Endothelial cell of umbilical vein (primary cell): ENCODE measurements at regions not wholly inside any gene's neighbourhood (a gene's known extent, or its start where the extent isn't known, plus 50 kb on each side); places are given as distances from the start of the nearest gene placed in this dataset.

ENCODE experiments used
- BruUV-seq: library from RNA; stranded (reverse); fragments of 400-500 nt; replicated peaks from 2 replicates; lab custom pipeline; 2021; lab: Mats Ljungman, UMichigan
- CTCF ChIA-PET: fragments of 300-600, 350-600 bp; sonication (Branson Sonifier 250); formaldehyde crosslinking; loops from one replicate; lab custom pipeline; 2021; ENCODE audit warnings: antibody characterized with exemption, inconsistent platforms; lab: Charles Lee
- POLR2A ChIA-PET: fragments of 300-600, 350-600 bp; sonication (Branson Sonifier 250); formaldehyde crosslinking; loops from one replicate; lab custom pipeline; 2021; ENCODE audit warnings: antibody characterized with exemption, inconsistent platforms; lab: Charles Lee
- DNase-seq: peaks from one replicate; pipeline ENCODE4 v3.0.0-alpha.2; 2011; ENCODE audit warnings: low read depth, low spot score
- FAIRE-seq: peaks from 2 replicates; lab custom pipeline; 2011; peaks lifted over from hg19 to GRCh38; lab: Jason Lieb, UNC
- H2AFZ ChIP-seq: 2 replicates; pipeline ENCODE4 v1.6.0; 2012; ENCODE audit warnings: low read depth, low read length, control low read depth, inconsistent platforms
- H3K27ac ChIP-seq: 2 replicates; pipeline ENCODE4 v1.5.1; 2011; ENCODE audit warnings: low read depth, mild to moderate bottlenecking, control low read depth, low read length, moderate library complexity; ENCODE audit not compliant: insufficient read depth
- H3K27me3 ChIP-seq, 2 experiments: 2 replicates each; pipeline versions ENCODE4 v1.6.0 to v1.6.1; 2011; ENCODE audit warnings: low read length in 2 of 2, mixed read lengths in 1 of 2; ENCODE audit not compliant: control insufficient read depth in 2 of 2, insufficient read depth in 2 of 2
- H3K36me3 ChIP-seq, 2 experiments: 2 replicates in 1 of 2; 3 replicates in 1 of 2; pipeline ENCODE4 v1.5.1; 2011; ENCODE audit warnings: low read length in 2 of 2, mild to moderate bottlenecking in 1 of 2, moderate library complexity in 1 of 2; ENCODE audit not compliant: control insufficient read depth in 2 of 2, insufficient read depth in 2 of 2; ENCODE audit errors: extremely low read depth in 1 of 2
- H3K4me1 ChIP-seq: 3 replicates; pipeline ENCODE4 v1.5.1; 2011; ENCODE audit warnings: mild to moderate bottlenecking, low read length; ENCODE audit not compliant: control insufficient read depth, insufficient read depth; ENCODE audit errors: extremely low read depth
- H3K4me2 ChIP-seq: 2 replicates; pipeline ENCODE4 v1.6.1; 2011; ENCODE audit warnings: low read length, control low read depth, mixed read lengths; ENCODE audit not compliant: insufficient read depth
- H3K4me3 ChIP-seq, 3 experiments: fragments of 200-600 bp in 1 of 3; sonication (generic), shearing (Covaris generic) in 1 of 3; replicated peaks in 1 of 3; 2 replicates each; pipeline ENCODE4 v1.5.1; 2011 to 2016; ENCODE audit warnings: control low read depth in 3 of 3, low read length in 3 of 3, mild to moderate bottlenecking in 2 of 3, inconsistent platforms in 1 of 3, low read depth in 1 of 3, moderate library complexity in 1 of 3; ENCODE audit not compliant: insufficient read depth in 1 of 3
- H3K79me2 ChIP-seq: 2 replicates; pipeline ENCODE4 v1.6.0; 2012; ENCODE audit warnings: low read length, inconsistent platforms; ENCODE audit not compliant: control insufficient read depth, insufficient read depth
- H3K9ac ChIP-seq: replicated peaks from 2 replicates; pipeline ENCODE3; 2011; ENCODE audit warnings: low read length, control low read depth; ENCODE audit not compliant: insufficient read depth; ENCODE audit errors: extremely low read depth
- H3K9me1 ChIP-seq: replicated peaks from 3 replicates; pipeline ENCODE4 v1.6.0; 2011; ENCODE audit warnings: mild to moderate bottlenecking, low read length; ENCODE audit not compliant: control insufficient read depth, insufficient read depth; ENCODE audit errors: extremely low read depth
- H3K9me3 ChIP-seq: replicated peaks from 2 replicates; pipeline ENCODE4 v1.5.1; 2012; ENCODE audit warnings: low read length, inconsistent platforms; ENCODE audit not compliant: control insufficient read depth, insufficient read depth
- H4K20me1 ChIP-seq: replicated peaks from 2 replicates; pipeline ENCODE3; 2011; ENCODE audit warnings: mild to moderate bottlenecking, low read length; ENCODE audit not compliant: control insufficient read depth, insufficient read depth; ENCODE audit errors: extremely low read depth
- EZH2 ChIP-seq: IDR thresholded peaks from 2 replicates; pipeline ENCODE4 v1.6.1; 2012; ENCODE audit warnings: borderline replicate concordance, low read depth, mild to moderate bottlenecking, moderate library complexity, low read length, inconsistent platforms; ENCODE audit not compliant: severe bottlenecking
- FOS ChIP-seq: IDR thresholded peaks from 2 replicates; pipeline ENCODE4 v1.6.1; 2011; ENCODE audit warnings: mild to moderate bottlenecking, low read length, moderate library complexity, borderline replicate concordance; ENCODE audit not compliant: insufficient read depth
- GATA2 ChIP-seq: IDR thresholded peaks from 2 replicates; pipeline ENCODE4 v1.7.0; 2011; ENCODE audit warnings: low read depth, mild to moderate bottlenecking, moderate library complexity, mixed read lengths, low read length; ENCODE audit not compliant: insufficient read length, insufficient read depth
- JUN ChIP-seq: IDR thresholded peaks from 2 replicates; pipeline ENCODE4 v1.6.1; 2011; ENCODE audit warnings: borderline replicate concordance, low read depth; ENCODE audit not compliant: insufficient read length, insufficient read depth
- MAX ChIP-seq: IDR thresholded peaks from 2 replicates; pipeline ENCODE4 v1.6.1; 2011; ENCODE audit not compliant: insufficient read depth, insufficient read length
- MYC ChIP-seq: IDR thresholded peaks from one replicate; pipeline ENCODE4 v1.6.1; 2011; ENCODE audit warnings: mild to moderate bottlenecking, low read depth, low read length
- POLR2A ChIP-seq: IDR thresholded peaks from 2 replicates; pipeline ENCODE4 v1.6.1; 2012; ENCODE audit warnings: low read depth, mild to moderate bottlenecking, control low read depth, low read length
- POLR2AphosphoS5 ChIP-seq: IDR thresholded peaks from 2 replicates; pipeline ENCODE4 v1.6.1; 2012; ENCODE audit warnings: low read depth, mild to moderate bottlenecking, control low read depth, low read length, moderate library complexity; ENCODE audit not compliant: insufficient read depth
- dilution Hi-C: fragments of 300-500 bp; cut with MboI; formaldehyde crosslinking; loops from one replicate; pipeline ENCODE4 v1.15.0; 2019; ENCODE audit warnings: low sequenced_read_pairs; ENCODE audit not compliant: extremely low pct_ligation_motif_present
- intact Hi-C: fragments of 100-400 bp; cut with micrococcal nuclease; formaldehyde crosslinking; loops from one replicate; pipeline ENCODE4 v1.10.0; 2022
- TF ChIP-seq, protein P1 (sequence below), 2 donors: IDR thresholded peaks; 1 replicate in 1 of 2; 2 replicates in 1 of 2; pipeline ENCODE4 v1.5.1; 2011; ENCODE audit warnings: low read length in 2 of 2, mild to moderate bottlenecking in 2 of 2, moderate library complexity in 2 of 2, control low read depth in 1 of 2, inconsistent platforms in 1 of 2, low read depth in 1 of 2; ENCODE audit not compliant: insufficient read depth in 1 of 2; ENCODE audit errors: extremely low read depth in 1 of 2

- DNase-seq (no peak), FAIRE-seq (no peak)
- H4K20me1 ChIP-seq: no peaks in the 10 kb centered on the region
- no peak overlapping the region for H3K4me2 ChIP-seq
- no peak overlapping the region for H3K9ac ChIP-seq
- no peak for TF ChIP-seq MYC
- no peak for TF ChIP-seq JUN
- TF ChIP-seq FOS: no peak
- no peak for TF ChIP-seq EZH2
- TF ChIP-seq, protein P1, sequence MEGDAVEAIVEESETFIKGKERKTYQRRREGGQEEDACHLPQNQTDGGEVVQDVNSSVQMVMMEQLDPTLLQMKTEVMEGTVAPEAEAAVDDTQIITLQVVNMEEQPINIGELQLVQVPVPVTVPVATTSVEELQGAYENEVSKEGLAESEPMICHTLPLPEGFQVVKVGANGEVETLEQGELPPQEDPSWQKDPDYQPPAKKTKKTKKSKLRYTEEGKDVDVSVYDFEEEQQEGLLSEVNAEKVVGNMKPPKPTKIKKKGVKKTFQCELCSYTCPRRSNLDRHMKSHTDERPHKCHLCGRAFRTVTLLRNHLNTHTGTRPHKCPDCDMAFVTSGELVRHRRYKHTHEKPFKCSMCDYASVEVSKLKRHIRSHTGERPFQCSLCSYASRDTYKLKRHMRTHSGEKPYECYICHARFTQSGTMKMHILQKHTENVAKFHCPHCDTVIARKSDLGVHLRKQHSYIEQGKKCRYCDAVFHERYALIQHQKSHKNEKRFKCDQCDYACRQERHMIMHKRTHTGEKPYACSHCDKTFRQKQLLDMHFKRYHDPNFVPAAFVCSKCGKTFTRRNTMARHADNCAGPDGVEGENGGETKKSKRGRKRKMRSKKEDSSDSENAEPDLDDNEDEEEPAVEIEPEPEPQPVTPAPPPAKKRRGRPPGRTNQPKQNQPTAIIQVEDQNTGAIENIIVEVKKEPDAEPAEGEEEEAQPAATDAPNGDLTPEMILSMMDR (IDR thresholded peaks at IDR 0.05; ENCODE audit: extremely low read depth in 1 of 2, insufficient read depth in 1 of 2, low read depth in 1 of 2, low read length in 2 of 2): no peak
- TF ChIP-seq MAX: no peak
- TF ChIP-seq POLR2AphosphoS5: no peak
- TF ChIP-seq POLR2A: no peak
- no peak for TF ChIP-seq GATA2
- H3K79me2 ChIP-seq: no peaks in the 10 kb centered on the region
- H3K4me1 ChIP-seq: peaks cover 22% of the 10 kb centered on the region
- intact Hi-C loops (no loop called here), dilution Hi-C loops (no loop called here)
- H3K27ac ChIP-seq: no peak overlapping the region
- no peaks in the 10 kb centered on the region for H3K9me1 ChIP-seq
- ChIA-PET POLR2A (no interaction called here), CTCF (no interaction called here)
- no TSS peak for BruUV-seq
- no peaks in the 10 kb centered on the region for H3K9me3 ChIP-seq
- H3K4me3 ChIP-seq: no peak overlapping the region
- H3K27me3 ChIP-seq: no peaks in the 10 kb centered on the region
- no peaks in the 10 kb centered on the region for H3K36me3 ChIP-seq
- H2AFZ ChIP-seq: no peak overlapping the region
Measured at GRCh38 chr2:15701991-15702390, 110.3 kb downstream of the DDX1 start.
